Uterus (tissue), 3 donors: ENCODE measurements at regions not wholly inside any gene's neighbourhood (a gene's known extent, or its start where the extent isn't known, plus 50 kb on each side); places are given as distances from the start of the nearest gene placed in this dataset.

ENCODE experiments used
- DNase-seq, 2 donors: peaks; one replicate each; pipeline ENCODE4 v3.0.0-alpha.2; 2019 to 2020
- H3K27ac ChIP-seq, 2 donors: fragments of 200-600 bp; sonication (generic); 1 replicate in 1 of 2; 2 replicates in 1 of 2; pipeline ENCODE4 v1.5.1; 2016 to 2018
- H3K27me3 ChIP-seq, 2 donors: fragments of 200-600 bp; sonication (generic); one replicate each; pipeline ENCODE4 v1.5.1; 2018 to 2019; ENCODE audit warnings: control low read depth in 1 of 2
- H3K36me3 ChIP-seq, 2 donors: fragments of 200-600 bp; sonication (generic); one replicate each; pipeline ENCODE4 v1.5.1; 2019; ENCODE audit warnings: control low read depth in 1 of 2
- H3K4me1 ChIP-seq, 2 donors: fragments of 200-600 bp; sonication (generic); one replicate each; pipeline ENCODE4 v1.5.1; 2018 to 2019; ENCODE audit warnings: control low read depth in 1 of 2
- H3K4me3 ChIP-seq, 2 donors: fragments of 200-600 bp; sonication (generic); 1 replicate in 1 of 2; 2 replicates in 1 of 2; pipeline ENCODE4 v1.5.1; 2018 to 2019; ENCODE audit warnings: mild to moderate bottlenecking in 1 of 2
- H3K9me3 ChIP-seq, 2 donors: fragments of 200-600 bp; sonication (generic); one replicate each; pipeline ENCODE4 v1.5.1; 2019; ENCODE audit warnings: control low read depth in 1 of 2
- CTCF ChIP-seq, 4 experiments: fragments of 200-600 bp in 2 of 4; fragments of 450-650 bp in 2 of 4; sonication (generic) in 2 of 4; IDR thresholded peaks; one replicate each; pipeline ENCODE4 v1.5.1; 2016 to 2019; ENCODE audit warnings: antibody characterized with exemption in 4 of 4, mild to moderate bottlenecking in 2 of 4, moderate library complexity in 1 of 4
- POLR2A ChIP-seq, 2 donors: fragments of 450-650 bp; IDR thresholded peaks; one replicate each; pipeline ENCODE4 v1.6.1; 2016; ENCODE audit warnings: antibody characterized with exemption in 2 of 2, mild to moderate bottlenecking in 1 of 2, moderate library complexity in 1 of 2
- intact Hi-C: fragments of 100-400 bp; cut with DNase I; formaldehyde crosslinking; loops from one replicate; pipeline ENCODE4 v1.15.1; 2023; ENCODE audit warnings: low total_unique reads
- donor health status: DM: yes; HTN: yes; CAD: no.

- Histone ChIP-seq H3K36me3 (no peaks in the 10 kb centered on the region), H3K4me1 (no peaks in the 10 kb centered on the region), H3K27me3 (no peaks in the 10 kb centered on the region), H3K4me3 (no peak overlapping the region), H3K9me3 (no peaks in the 10 kb centered on the region), H3K27ac (no peak overlapping the region)
- intact Hi-C loops: no loop called here
- DNase-seq: no peak
- TF ChIP-seq CTCF (IDR thresholded peaks at IDR 0.05) (no peak), POLR2A (IDR thresholded peaks at IDR 0.05) (no peak)
These were observed 155.8 kb upstream of the LRIG1 start for GRCh38 chr3:66656609-66657008.

DNA sequence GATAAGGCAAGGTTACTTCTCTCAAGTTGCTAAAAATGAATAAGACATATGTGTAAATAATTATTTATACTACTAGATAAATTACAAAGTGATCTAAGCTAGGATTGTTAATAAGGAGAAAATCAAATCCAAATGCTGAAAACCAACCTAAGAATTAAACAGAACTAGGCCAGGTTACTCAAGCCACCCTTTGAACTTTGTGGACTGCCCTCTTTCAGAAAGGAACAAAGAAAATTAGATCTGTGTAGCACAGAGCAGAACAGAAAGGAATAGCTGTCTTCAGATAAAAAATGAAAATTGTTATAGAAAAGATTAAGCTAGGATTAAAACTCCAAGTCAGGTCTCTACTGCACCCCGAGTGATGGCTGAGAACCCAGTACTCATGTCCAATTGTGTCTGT lies 158.2 kb upstream of the LRIG1 start:
- no peaks in the 10 kb centered on the region for H3K9me3 ChIP-seq
- no peak for TF ChIP-seq POLR2A (IDR thresholded peaks at IDR 0.05)
- no peak for TF ChIP-seq CTCF (IDR thresholded peaks at IDR 0.05)
- no peaks in the 10 kb centered on the region for H3K27me3 ChIP-seq
- H3K27ac ChIP-seq: no peak overlapping the region
- no peaks in the 10 kb centered on the region for H3K4me1 ChIP-seq
- DNase-seq: no peak
- no peaks in the 10 kb centered on the region for H3K36me3 ChIP-seq
- H3K4me3 ChIP-seq: no peak overlapping the region
- intact Hi-C loops: no loop called here

DNA sequence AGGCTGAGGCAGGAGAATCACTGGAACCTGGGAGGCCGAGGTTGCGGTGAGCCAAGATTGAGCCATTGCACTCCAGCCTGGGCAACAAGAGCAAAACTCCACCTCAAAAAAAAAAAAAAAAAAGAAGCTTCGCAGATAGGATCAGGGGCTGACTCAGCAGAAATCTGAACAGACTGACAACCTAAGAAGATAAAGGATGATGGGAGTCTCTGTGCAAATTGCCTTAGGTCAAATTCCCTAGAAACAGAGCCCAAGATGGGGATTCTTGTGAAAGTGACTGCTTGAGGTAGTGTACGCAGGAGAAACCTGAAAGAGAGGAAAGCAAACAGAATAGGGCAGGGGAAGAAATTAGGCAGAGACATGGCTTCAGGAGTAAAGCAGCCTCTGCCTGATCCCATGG lies 160.8 kb upstream of the LRIG1 start:
- H3K4me1 ChIP-seq: no peaks in the 10 kb centered on the region
- H3K36me3 ChIP-seq: no peaks in the 10 kb centered on the region
- H3K9me3 ChIP-seq: no peaks in the 10 kb centered on the region
- intact Hi-C loops: no loop called here
- H3K27ac ChIP-seq: no peak overlapping the region
- no peaks in the 10 kb centered on the region for H3K27me3 ChIP-seq
- TF ChIP-seq POLR2A (IDR thresholded peaks at IDR 0.05): no peak
- no peak for TF ChIP-seq CTCF (IDR thresholded peaks at IDR 0.05)
- H3K4me3 ChIP-seq: no peak overlapping the region
- DNase-seq: no peak

GRCh38 chr3:66662894-66663293 lies 162.1 kb upstream of the LRIG1 start:
- Histone ChIP-seq H3K9me3 (no peaks in the 10 kb centered on the region), H3K27ac (no peak overlapping the region), H3K4me3 (no peak overlapping the region), H3K27me3 (no peaks in the 10 kb centered on the region), H3K4me1 (no peaks in the 10 kb centered on the region), H3K36me3 (no peaks in the 10 kb centered on the region)
- no peak for TF ChIP-seq POLR2A (IDR thresholded peaks at IDR 0.05)
- intact Hi-C loops: no loop called here
- DNase-seq: no peak

GRCh38 chr3:66665021-66665695 lies 164.3 kb upstream of the LRIG1 start:
- intact Hi-C loops: no loop called here
- H3K27ac ChIP-seq: no peak overlapping the region
- no peaks in the 10 kb centered on the region for H3K27me3 ChIP-seq

More at GRCh38 chr3:66665021-66665695, 164.3 kb upstream of the LRIG1 start:
- Histone ChIP-seq H3K4me3 (no peak overlapping the region), H3K9me3 (no peaks in the 10 kb centered on the region), H3K36me3 (no peaks in the 10 kb centered on the region), H3K4me1 (no peaks in the 10 kb centered on the region)
- no peak for DNase-seq
- TF ChIP-seq POLR2A (IDR thresholded peaks at IDR 0.05) (no peak), CTCF (IDR thresholded peaks at IDR 0.05) (no peak)
